ENCODE measurements at regions not wholly inside any gene's neighbourhood (a gene's known extent, or its start where the extent isn't known, plus 50 kb on each side); places are given as distances from the start of the nearest gene placed in this dataset.
A peak's percentile ranks its signal among the peaks of the same experiment; 100 is the strongest.
"Not testable (repeated sequence)": the region's sequence is repeated elsewhere in the genome, so short reads cannot be mapped to it uniquely, and the experiment has no call there.

- not testable (repeated sequence) for H3K27ac ChIP-seq; H3K9me3 ChIP-seq (replicated peaks); DNase-seq (ENCODE audit: low read depth in 1 of 2, low spot score in 2 of 2); H3K36me3 ChIP-seq; H3K4me1 ChIP-seq (replicated peaks); H3K27me3 ChIP-seq (replicated peaks); H3K4me3 ChIP-seq
Measured at GRCh38 chr2:131721163-131721562, 193.5 kb downstream of the CCDC74A start.

- H3K36me3 ChIP-seq; H3K4me3 ChIP-seq; H3K27ac ChIP-seq; H3K27me3 ChIP-seq (replicated peaks); H3K9me3 ChIP-seq (replicated peaks); H3K4me1 ChIP-seq (replicated peaks): not testable (repeated sequence)
- peak in 1 of 2 experiments; percentile 7 for DNase-seq (ENCODE audit: low read depth in 1 of 2, low spot score in 2 of 2)
Measured at GRCh38 chr2:131722256-131722655, 194.6 kb downstream of the CCDC74A start.

- H3K4me1 ChIP-seq (replicated peaks), result no peaks in the 10 kb centered on the region
- H3K27ac ChIP-seq, result no peak overlapping the region
- no peaks in the 10 kb centered on the region for H3K9me3 ChIP-seq (replicated peaks)
- H3K27me3 ChIP-seq (replicated peaks), result no peaks in the 10 kb centered on the region
- H3K4me3 ChIP-seq, result no peak overlapping the region
- no peak for DNase-seq (ENCODE audit: low read depth in 1 of 2, low spot score in 2 of 2)
- no peaks in the 10 kb centered on the region for H3K36me3 ChIP-seq
Measured at GRCh38 chr2:131724019-131724418, 196.3 kb downstream of the CCDC74A start.

GRCh38 chr2:131728451-131728850 is 200.8 kb downstream of the CCDC74A start:
- DNase-seq (ENCODE audit: low read depth in 1 of 2, low spot score in 2 of 2); H3K4me1 ChIP-seq (replicated peaks); H3K27ac ChIP-seq; H3K9me3 ChIP-seq (replicated peaks); H3K36me3 ChIP-seq; H3K4me3 ChIP-seq; H3K27me3 ChIP-seq (replicated peaks): not testable (repeated sequence)

- not testable (repeated sequence) for H3K9me3 ChIP-seq (replicated peaks); H3K4me1 ChIP-seq (replicated peaks); H3K36me3 ChIP-seq; H3K27ac ChIP-seq; DNase-seq (ENCODE audit: low read depth in 1 of 2, low spot score in 2 of 2); H3K4me3 ChIP-seq; H3K27me3 ChIP-seq (replicated peaks)
Measured at GRCh38 chr2:131733530-131733929, 205.8 kb downstream of the CCDC74A start.

GRCh38 chr2:131736406-131736805 is 208.7 kb downstream of the CCDC74A start:
- not testable (repeated sequence) for H3K4me1 ChIP-seq (replicated peaks); H3K27ac ChIP-seq; H3K27me3 ChIP-seq (replicated peaks); DNase-seq (ENCODE audit: low read depth in 1 of 2, low spot score in 2 of 2); H3K4me3 ChIP-seq; H3K9me3 ChIP-seq (replicated peaks); H3K36me3 ChIP-seq

- H3K36me3 ChIP-seq, H3K4me3 ChIP-seq: not testable (repeated sequence)
Measured at GRCh38 chr2:131738533-131738932, 210.8 kb downstream of the CCDC74A start.

GRCh38 chr2:131738996-131739434 is 211.3 kb downstream of the CCDC74A start:
- not testable (repeated sequence) for H3K27ac ChIP-seq; H3K4me1 ChIP-seq (replicated peaks); H3K27me3 ChIP-seq (replicated peaks); DNase-seq (ENCODE audit: low read depth in 1 of 2, low spot score in 2 of 2); H3K4me3 ChIP-seq; H3K36me3 ChIP-seq; H3K9me3 ChIP-seq (replicated peaks)

More at GRCh38 chr2:131738533-131738932, 210.8 kb downstream of the CCDC74A start:
- H3K4me1 ChIP-seq (replicated peaks); H3K9me3 ChIP-seq (replicated peaks); H3K27me3 ChIP-seq (replicated peaks); H3K27ac ChIP-seq; DNase-seq (ENCODE audit: low read depth in 1 of 2, low spot score in 2 of 2): not testable (repeated sequence)

GRCh38 chr2:131753640-131754561 is 226.2 kb downstream of the CCDC74A start:
- H3K9me3 ChIP-seq (replicated peaks), result no peaks in the 10 kb centered on the region
- no peaks in the 10 kb centered on the region for H3K27me3 ChIP-seq (replicated peaks)
- no peak overlapping the region for H3K27ac ChIP-seq
- DNase-seq (ENCODE audit: low read depth in 1 of 2, low spot score in 2 of 2), result no peak
- H3K4me1 ChIP-seq (replicated peaks), result no peaks in the 10 kb centered on the region
- no peaks in the 10 kb centered on the region for H3K36me3 ChIP-seq
- no peak overlapping the region for H3K4me3 ChIP-seq

GRCh38 chr2:131754929-131755720 is 227.4 kb downstream of the CCDC74A start:
- Histone ChIP-seq H3K4me1 (replicated peaks) (no peaks in the 10 kb centered on the region), H3K27me3 (replicated peaks) (no peaks in the 10 kb centered on the region), H3K36me3 (no peaks in the 10 kb centered on the region)

GRCh38 chr2:131756141-131756907 is 228.6 kb downstream of the CCDC74A start:
- Histone ChIP-seq H3K27me3 (replicated peaks) (no peaks in the 10 kb centered on the region), H3K4me3 (no peak overlapping the region), H3K27ac (no peak overlapping the region), H3K4me1 (replicated peaks) (no peaks in the 10 kb centered on the region), H3K9me3 (replicated peaks) (no peaks in the 10 kb centered on the region), H3K36me3 (no peaks in the 10 kb centered on the region)
- DNase-seq (ENCODE audit: low read depth in 1 of 2, low spot score in 2 of 2), result no peak

More at GRCh38 chr2:131754929-131755720, 227.4 kb downstream of the CCDC74A start:
- no peak for DNase-seq (ENCODE audit: low read depth in 1 of 2, low spot score in 2 of 2)
- no peak overlapping the region for H3K4me3 ChIP-seq
- H3K9me3 ChIP-seq (replicated peaks), result no peaks in the 10 kb centered on the region
- H3K27ac ChIP-seq, result no peak overlapping the region

- H3K36me3 ChIP-seq; H3K27ac ChIP-seq; H3K4me3 ChIP-seq; H3K27me3 ChIP-seq (replicated peaks); H3K4me1 ChIP-seq (replicated peaks); H3K9me3 ChIP-seq (replicated peaks); DNase-seq (ENCODE audit: low read depth in 1 of 2, low spot score in 2 of 2): not testable (repeated sequence)
Measured at GRCh38 chr2:131758941-131759340, 231.3 kb downstream of the CCDC74A start.

GRCh38 chr2:131774955-131775555 is 247.4 kb downstream of the CCDC74A start:
- H3K4me1 ChIP-seq (replicated peaks); DNase-seq (ENCODE audit: low read depth in 1 of 2, low spot score in 2 of 2); H3K9me3 ChIP-seq (replicated peaks); H3K27me3 ChIP-seq (replicated peaks); H3K36me3 ChIP-seq; H3K27ac ChIP-seq; H3K4me3 ChIP-seq: not testable (repeated sequence)
